SW 1271 (cell line): ENCODE measurements at regions not wholly inside any gene's neighbourhood (a gene's known extent, or its start where the extent isn't known, plus 50 kb on each side); places are given as distances from the start of the nearest gene placed in this dataset.
"Not testable (repeated sequence)": the region's sequence is repeated elsewhere in the genome, so short reads cannot be mapped to it uniquely, and the experiment has no call there.

Experiments used
- DNase-seq, 2 experiments: peaks; one replicate each; lab custom pipeline; 2025; lab: John Stamatoyannopoulos, UW

DNA sequence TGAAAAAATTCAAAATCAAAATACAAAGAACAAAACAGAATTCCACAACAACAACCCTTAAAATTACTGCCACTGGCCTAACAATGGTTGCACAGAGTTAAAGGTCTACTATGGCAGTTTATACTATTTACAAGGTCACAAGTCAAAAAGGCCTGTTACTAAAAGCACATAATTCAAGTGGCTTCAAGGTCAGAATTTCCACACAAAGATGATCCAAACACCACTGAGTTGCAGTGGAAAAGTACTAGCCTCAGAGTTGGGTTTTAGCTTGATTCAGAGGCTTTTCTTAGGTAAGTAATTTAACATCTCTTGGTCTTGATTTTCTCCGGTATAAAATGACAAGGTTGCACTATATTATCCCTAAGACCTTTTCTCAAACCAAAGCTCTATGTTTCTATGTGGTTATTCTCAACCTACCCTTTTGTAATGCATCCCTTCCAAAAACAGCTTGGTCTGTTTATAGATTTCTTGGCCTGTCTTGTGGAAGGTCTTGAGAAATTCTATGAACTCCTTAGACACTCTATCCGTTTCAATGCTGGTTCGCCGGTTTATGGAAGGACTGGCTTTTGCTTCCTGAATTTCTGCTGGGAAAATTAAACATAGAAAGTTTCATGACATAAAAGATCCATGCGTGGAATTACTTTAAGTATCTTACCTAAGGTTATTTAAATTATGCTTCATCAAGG is 69.5 kb downstream of the MDH2 start:
- not testable (repeated sequence) for DNase-seq

DNA sequence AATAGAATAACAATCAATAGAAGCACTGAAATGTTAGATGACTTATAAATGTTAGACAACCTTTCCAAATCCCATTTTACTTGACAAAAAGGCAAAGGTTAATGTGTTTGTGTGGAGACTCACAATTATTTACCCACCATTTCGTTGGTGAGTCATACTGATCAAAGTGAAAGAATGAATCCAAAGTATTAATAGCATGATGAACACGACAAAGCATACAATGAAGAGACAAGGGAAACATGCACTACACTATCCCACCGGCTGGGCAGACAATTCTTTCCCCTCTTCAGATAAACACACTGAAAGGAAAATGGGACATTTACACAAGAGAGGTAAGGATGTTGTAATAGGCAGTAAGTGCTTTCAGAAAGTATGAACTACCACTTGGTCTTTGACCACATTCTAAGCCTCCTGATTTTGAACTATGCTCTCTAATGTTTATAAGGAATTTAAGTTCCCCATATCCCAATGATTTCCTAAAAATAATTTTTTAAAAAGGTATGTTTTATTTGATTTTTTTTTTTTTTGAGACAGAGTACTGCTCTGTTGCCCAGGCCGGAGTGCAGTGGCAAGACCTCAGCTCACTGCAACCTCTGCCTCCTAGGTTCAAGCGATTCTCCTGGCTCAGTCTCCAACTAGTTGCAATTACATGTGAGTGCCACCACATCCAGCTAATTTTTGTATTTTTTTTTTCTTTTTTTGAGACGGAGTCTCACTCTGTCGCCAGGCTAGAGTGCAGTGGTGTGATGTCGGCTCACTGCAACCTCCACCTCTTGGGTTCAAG is 70.5 kb downstream of the MDH2 start:
- DNase-seq, result not testable (repeated sequence)

GRCh38 chr7:76121044-76121443 is 73.1 kb downstream of the MDH2 start:
- no peak for DNase-seq

DNA sequence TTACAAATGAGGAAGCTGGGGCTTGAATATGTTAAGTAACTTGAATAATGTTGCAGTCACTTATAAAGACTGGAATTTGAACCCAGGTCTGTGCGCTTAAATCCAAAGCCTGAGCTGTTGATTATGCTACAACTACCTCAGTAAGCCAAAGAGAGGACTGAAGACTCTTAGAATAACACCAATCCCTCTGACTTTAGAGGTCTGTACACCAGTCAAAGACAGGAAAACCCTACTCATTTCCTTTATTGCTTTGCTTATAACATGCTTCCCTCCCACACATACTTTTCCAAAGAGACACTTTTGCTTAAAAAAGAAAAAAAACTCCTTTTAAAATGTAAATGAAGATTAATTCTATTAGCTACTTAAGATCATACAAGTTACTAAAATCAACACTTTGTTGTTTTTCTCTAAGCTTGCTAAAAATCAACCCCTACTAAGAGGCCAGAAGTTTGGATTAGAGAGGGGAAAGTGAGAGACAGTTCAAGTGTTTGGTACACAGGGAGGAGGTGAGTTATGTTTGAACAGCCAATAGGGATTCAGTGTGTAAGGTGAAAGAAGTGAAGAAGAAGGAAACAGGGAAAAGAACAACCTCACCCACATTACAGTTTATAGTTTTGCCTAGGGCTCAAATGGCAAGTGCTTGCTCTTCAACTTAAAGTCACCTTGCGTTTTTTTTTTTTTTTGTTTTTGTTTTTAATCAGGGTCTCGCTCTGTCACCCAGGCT is 74.8 kb downstream of the MDH2 start:
- DNase-seq, result no peak

- no peak for DNase-seq
Observed at GRCh38 chr7:76123316-76123715, 75.4 kb downstream of the MDH2 start.

GRCh38 chr7:76125560-76125959 is 76.1 kb upstream of the SRRM3 start:
- no peak for DNase-seq

DNA sequence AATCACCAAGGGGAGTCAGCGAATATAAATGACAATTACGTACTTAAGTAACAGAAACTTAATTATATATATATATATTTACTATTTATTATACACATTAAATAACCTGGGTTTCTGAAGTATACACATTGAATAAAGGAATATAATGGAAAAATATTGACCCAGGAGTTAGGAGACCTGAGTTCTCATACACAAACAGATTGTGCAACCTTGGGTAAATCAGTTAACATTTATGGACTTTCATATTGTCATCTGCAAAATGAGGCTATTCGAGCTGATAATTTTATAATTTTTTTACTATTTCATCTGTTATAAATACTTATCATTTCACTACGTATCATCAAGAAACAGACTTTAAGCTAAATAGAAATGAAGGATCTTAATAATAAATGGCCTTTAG is 75.1 kb upstream of the SRRM3 start:
- no peak for DNase-seq

- no peak for DNase-seq
Observed at GRCh38 chr7:76129366-76129765, 72.3 kb upstream of the SRRM3 start.

DNA sequence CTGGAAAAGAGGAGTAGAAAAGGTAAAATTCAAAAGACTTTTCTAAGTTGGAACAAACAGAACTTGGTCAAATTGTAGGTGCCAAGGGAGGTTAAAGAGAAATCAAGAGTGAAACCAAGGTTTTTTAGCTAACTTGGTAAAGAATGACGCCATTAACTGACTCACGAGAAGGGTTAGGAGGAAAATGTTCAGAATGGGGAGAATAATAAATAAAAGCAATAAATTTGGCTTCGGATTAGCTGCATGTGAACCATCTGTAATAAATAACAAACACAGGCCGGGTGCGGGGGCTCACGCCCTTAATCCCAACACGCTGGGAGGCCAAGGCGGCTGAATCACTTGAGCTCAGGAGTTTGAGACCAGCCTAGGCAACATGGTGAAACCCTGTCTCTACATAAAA is 71.9 kb upstream of the SRRM3 start:
- DNase-seq, result no peak

- DNase-seq, result peak in 1 of 2 experiments; percentile 27
Observed at GRCh38 chr7:76130661-76131060, 71.0 kb upstream of the SRRM3 start.

GRCh38 chr7:76131887-76132286 is 69.8 kb upstream of the SRRM3 start:
- not testable (repeated sequence) for DNase-seq

DNA sequence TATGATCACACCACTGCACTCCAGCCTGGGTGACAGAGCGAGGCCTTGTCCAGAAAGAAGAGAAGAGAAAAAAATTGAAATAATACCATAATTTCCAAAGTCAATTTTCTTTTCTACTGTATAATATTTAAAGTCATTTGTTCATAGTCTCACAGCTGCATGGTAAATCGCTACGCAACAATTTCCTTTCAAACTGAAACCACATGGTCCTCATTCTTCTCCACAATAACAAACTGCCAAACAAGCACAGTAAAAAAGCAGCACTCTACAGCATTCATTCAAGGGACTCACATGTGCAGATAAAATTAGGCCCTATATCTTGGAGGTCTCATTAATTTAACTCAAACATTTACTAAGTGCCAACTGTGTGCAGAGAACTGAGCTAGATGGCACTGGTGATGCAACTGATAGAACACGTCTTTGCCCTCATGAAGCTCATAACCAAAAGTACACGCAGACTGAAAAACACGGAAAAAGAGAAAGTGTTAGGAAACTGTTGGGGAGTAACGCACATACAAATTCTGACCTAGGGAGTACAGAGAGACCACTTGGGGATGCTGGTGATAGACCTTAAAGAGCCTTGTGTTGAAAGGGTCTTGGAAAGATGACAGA is 68.4 kb upstream of the SRRM3 start:
- no peak for DNase-seq

- no peak for DNase-seq
Observed at GRCh38 chr7:76133839-76134238, 67.9 kb upstream of the SRRM3 start.

DNA sequence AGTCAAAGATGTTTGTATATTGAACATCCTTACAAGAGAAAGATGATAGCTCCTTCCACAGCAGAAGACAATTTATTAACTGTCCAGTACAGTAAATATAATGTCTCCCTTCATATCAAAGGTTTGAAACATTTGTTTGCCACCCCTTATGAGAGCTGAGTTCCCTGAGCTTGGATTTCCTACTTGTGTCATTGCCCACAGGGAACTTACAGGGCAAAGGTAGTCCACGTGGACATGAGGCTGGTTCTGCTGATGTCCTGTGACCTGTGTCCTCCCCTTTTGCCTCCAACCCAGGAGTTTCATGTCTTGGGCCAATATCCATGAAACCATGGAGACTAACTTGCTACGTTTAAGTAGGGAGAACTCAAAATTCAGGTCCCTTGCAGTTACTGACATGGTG is 66.4 kb upstream of the SRRM3 start:
- not testable (repeated sequence) for DNase-seq

GRCh38 chr7:76138577-76139313 is 63.0 kb upstream of the SRRM3 start:
- DNase-seq, result not testable (repeated sequence)

GRCh38 chr7:76139670-76140069 is 62.0 kb upstream of the SRRM3 start:
- DNase-seq, result no peak

- not testable (repeated sequence) for DNase-seq
Observed at GRCh38 chr7:76140259-76140658, 61.4 kb upstream of the SRRM3 start.

DNA sequence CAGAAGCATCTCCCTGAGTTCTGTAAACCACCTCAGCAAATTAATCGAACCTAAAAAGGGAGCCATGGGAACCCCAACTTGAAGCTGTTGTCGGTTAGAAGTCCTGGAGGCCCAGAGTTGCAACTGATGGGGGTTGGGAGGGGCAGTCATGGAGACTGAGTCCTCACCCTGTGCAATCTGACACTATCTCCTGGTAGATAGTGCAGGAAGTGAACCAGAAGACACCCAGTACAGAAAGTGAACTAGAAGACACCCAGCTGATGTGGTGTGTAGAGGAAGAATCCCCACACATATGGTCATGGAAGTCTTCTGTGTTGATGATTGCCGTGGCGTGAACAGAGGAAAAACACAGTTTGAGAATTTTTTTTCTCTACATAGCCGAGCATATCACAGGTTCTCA is 58.8 kb upstream of the SRRM3 start:
- no peak for DNase-seq

DNA sequence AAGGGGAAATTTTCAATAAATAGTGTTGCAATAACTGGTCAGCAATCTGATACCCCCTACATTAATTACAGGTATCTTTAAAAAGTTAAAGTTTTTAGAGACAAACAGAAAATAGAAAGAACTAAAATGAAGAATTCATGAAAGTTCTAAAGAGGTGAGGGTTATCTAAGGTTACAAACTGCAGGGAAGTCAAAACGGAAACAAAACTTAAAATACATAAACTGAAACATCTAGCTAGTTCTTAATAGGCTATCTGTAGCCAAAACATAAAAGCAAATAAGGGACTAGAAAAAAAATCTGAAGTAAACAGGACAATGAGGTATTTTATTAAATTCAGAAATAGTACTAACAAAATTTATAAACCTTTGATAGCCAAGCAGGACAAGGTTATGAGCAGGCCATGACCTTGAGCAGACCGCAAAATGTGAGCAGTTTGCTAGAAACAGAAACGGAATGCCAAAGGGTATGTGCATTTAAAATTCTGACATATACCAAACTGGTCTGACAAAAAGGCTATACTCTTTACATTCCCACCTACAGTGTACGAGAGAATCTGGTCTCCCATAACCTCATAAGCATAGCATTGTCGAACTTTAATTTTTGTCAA is 56.9 kb upstream of the SRRM3 start:
- DNase-seq, result not testable (repeated sequence)

- DNase-seq, result no peak
Observed at GRCh38 chr7:76146374-76146773, 55.3 kb upstream of the SRRM3 start.

DNA sequence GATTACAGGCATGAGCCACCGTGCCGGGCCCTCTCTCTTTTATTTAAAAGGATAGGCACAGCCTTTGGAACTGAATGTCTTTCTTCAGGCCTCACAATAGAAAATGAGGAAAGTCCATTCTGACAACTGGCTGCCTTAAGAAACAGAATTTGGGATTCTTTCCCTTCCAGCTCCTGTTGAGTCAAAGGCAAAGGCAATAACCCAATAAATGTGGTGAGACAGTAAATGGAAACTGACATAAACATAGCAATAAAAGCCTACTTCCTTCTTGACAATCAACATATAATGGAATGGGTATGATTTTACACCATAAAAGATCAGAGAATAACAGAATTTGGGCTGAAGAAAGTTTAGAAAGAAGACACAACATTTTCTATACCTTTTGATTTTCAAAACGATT is 52.7 kb upstream of the SRRM3 start:
- not testable (repeated sequence) for DNase-seq
